ENCODE measurements at regions not wholly inside any gene's neighbourhood (a gene's known extent, or its start where the extent isn't known, plus 50 kb on each side); places are given as distances from the start of the nearest gene placed in this dataset.

- no peak for DNase-seq (ENCODE audit: extremely low spot score, unreplicated experiment)
- Mint-ChIP-seq H3K4me1 (ENCODE audit: unreplicated experiment) (no peaks in the 10 kb centered on the region), H3K9me3 (peaks cover 7% of the 10 kb centered on the region), H3K27me3 (peaks cover 4% of the 10 kb centered on the region), H3K4me3 (no peak overlapping the region), H3K27ac (no peak overlapping the region), H3K36me3 (no peaks in the 10 kb centered on the region)
- TF ChIP-seq, protein P1, sequence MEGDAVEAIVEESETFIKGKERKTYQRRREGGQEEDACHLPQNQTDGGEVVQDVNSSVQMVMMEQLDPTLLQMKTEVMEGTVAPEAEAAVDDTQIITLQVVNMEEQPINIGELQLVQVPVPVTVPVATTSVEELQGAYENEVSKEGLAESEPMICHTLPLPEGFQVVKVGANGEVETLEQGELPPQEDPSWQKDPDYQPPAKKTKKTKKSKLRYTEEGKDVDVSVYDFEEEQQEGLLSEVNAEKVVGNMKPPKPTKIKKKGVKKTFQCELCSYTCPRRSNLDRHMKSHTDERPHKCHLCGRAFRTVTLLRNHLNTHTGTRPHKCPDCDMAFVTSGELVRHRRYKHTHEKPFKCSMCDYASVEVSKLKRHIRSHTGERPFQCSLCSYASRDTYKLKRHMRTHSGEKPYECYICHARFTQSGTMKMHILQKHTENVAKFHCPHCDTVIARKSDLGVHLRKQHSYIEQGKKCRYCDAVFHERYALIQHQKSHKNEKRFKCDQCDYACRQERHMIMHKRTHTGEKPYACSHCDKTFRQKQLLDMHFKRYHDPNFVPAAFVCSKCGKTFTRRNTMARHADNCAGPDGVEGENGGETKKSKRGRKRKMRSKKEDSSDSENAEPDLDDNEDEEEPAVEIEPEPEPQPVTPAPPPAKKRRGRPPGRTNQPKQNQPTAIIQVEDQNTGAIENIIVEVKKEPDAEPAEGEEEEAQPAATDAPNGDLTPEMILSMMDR (conservative IDR thresholded peaks at IDR 0.05), result no peak
These were observed 635.4 kb upstream of the PFKP start for GRCh38 chr10:2431961-2432360.

GRCh38 chr10:2427412-2427811, 639.9 kb upstream of the PFKP start:
- no peak for DNase-seq (ENCODE audit: extremely low spot score, unreplicated experiment)
- no peaks in the 10 kb centered on the region for H3K4me1 Mint-ChIP-seq (ENCODE audit: unreplicated experiment)
- H3K9me3 Mint-ChIP-seq, result no peaks in the 10 kb centered on the region
- H3K27ac Mint-ChIP-seq, result no peak overlapping the region
- TF ChIP-seq, protein P1 (conservative IDR thresholded peaks at IDR 0.05), result no peak
- no peak overlapping the region for H3K4me3 Mint-ChIP-seq
- no peaks in the 10 kb centered on the region for H3K36me3 Mint-ChIP-seq
- H3K27me3 Mint-ChIP-seq, result peaks cover 7% of the 10 kb centered on the region

GRCh38 chr10:2425320-2425719, 642.0 kb upstream of the PFKP start:
- Mint-ChIP-seq H3K4me3 (no peak overlapping the region), H3K36me3 (no peaks in the 10 kb centered on the region), H3K9me3 (no peaks in the 10 kb centered on the region), H3K27me3 (peaks cover 10% of the 10 kb centered on the region), H3K4me1 (ENCODE audit: unreplicated experiment) (no peaks in the 10 kb centered on the region), H3K27ac (no peak overlapping the region)
- TF ChIP-seq, protein P1 (conservative IDR thresholded peaks at IDR 0.05), result no peak
- DNase-seq (ENCODE audit: extremely low spot score, unreplicated experiment), result no peak

DNA sequence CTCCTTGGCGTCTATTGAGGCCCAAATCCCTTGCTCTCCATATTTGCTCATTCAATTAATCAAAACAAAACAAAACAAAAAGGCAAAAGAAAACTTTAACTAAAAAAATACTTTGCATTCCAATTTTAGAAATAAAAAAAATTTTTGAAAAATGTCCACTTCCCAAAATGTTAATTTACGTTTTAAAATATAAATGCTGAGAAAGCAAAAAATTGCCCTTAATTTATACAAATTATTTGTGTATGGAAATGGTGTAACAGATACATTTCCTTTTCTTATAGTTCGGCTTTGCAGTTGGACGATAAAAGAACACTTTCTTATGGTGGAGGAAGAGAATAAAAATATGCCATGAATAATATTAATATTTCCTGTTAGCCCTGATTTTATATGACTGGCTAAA, 652.8 kb upstream of the PFKP start:
- DNase-seq (ENCODE audit: extremely low spot score, unreplicated experiment), result no peak
- TF ChIP-seq, protein P1 (conservative IDR thresholded peaks at IDR 0.05), result no peak
- Mint-ChIP-seq H3K9me3 (no peaks in the 10 kb centered on the region), H3K27ac (no peak overlapping the region), H3K27me3 (peaks cover 3% of the 10 kb centered on the region), H3K4me1 (ENCODE audit: unreplicated experiment) (no peaks in the 10 kb centered on the region), H3K36me3 (no peaks in the 10 kb centered on the region), H3K4me3 (no peak overlapping the region)

DNA sequence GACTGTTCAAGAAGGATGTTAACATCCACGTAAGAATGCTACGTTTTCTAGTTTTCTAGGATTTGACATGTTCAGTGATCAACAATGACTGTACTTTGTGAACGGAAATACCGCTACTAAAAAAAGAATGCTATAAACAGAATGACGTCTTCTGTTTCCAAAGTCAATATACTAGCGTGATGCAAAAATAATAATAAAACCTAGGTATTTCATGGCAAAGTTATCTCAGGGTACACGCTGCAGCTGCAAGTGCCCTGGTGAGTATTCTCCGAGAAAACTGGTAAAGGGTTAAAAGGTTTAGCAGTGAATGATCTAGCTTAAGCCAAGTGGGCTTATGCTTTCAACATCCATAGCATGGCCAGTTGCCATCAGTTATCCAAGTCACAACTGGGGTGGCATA, 653.3 kb upstream of the PFKP start:
- no peak overlapping the region for H3K4me3 Mint-ChIP-seq
- DNase-seq (ENCODE audit: extremely low spot score, unreplicated experiment), result no peak
- H3K27me3 Mint-ChIP-seq, result peaks cover 2% of the 10 kb centered on the region
- H3K9me3 Mint-ChIP-seq, result no peaks in the 10 kb centered on the region
- no peak overlapping the region for H3K27ac Mint-ChIP-seq
- TF ChIP-seq, protein P1 (conservative IDR thresholded peaks at IDR 0.05), result no peak
- H3K4me1 Mint-ChIP-seq (ENCODE audit: unreplicated experiment), result no peaks in the 10 kb centered on the region
- no peaks in the 10 kb centered on the region for H3K36me3 Mint-ChIP-seq

DNA sequence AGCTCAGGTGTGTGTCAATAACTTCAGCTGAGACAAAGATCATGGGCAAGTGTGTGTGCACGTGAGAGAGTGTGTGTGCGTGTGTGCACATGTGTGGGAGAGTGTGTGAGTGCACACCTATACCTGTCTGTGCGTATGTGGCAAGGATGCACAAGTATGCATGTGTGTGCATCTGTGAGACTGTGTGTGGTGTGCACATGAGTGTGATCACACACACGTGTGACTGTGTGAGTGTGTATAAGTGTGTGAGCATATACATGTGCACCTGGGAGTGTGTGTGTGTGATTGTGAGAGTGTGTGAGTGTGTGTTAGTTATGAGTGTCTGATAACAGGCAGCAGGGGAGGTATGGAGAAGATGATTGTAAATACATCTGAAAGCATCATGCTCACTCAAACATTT, 657.3 kb upstream of the PFKP start:
- H3K27me3 Mint-ChIP-seq, result peaks cover 5% of the 10 kb centered on the region
- no peaks in the 10 kb centered on the region for H3K4me1 Mint-ChIP-seq (ENCODE audit: unreplicated experiment)
- no peaks in the 10 kb centered on the region for H3K9me3 Mint-ChIP-seq
- no peak overlapping the region for H3K4me3 Mint-ChIP-seq
- DNase-seq (ENCODE audit: extremely low spot score, unreplicated experiment), result no peak
- TF ChIP-seq, protein P1 (conservative IDR thresholded peaks at IDR 0.05), result no peak
- no peaks in the 10 kb centered on the region for H3K36me3 Mint-ChIP-seq
- no peak overlapping the region for H3K27ac Mint-ChIP-seq
